IMR-90 (cell line): ENCODE measurements at regions not wholly inside any gene's neighbourhood (a gene's known extent, or its start where the extent isn't known, plus 50 kb on each side); places are given as distances from the start of the nearest gene placed in this dataset.

Source experiments
- ATAC-seq: fragments of 200-7000 bp; cut with Tn5 transposase; 2 replicates; pipeline ENCODE4 v1.9.1; 2020; ENCODE audit warnings: low read depth, mild to moderate bottlenecking, moderate library complexity
- BruUV-seq: library from RNA; stranded (reverse); fragments of 400-500 nt; replicated peaks from 2 replicates; lab custom pipeline; 2021; lab: Mats Ljungman, UMichigan
- CTCF ChIA-PET: fragments of 300-600 bp; formaldehyde crosslinking; extraction: SDS; loops from one replicate; lab custom pipeline; 2021; ENCODE audit warnings: antibody characterized with exemption; lab: Yijun Ruan, JAX
- POLR2A ChIA-PET: fragments of 300-600 bp; sonication (Branson Sonifier 250); formaldehyde crosslinking; loops from one replicate; lab custom pipeline; 2022; ENCODE audit warnings: antibody characterized with exemption; ENCODE audit not compliant: unreplicated experiment; lab: Charles Lee
- DNase-seq: peaks from one replicate; pipeline ENCODE4 v3.0.0; 2013
- H2AFZ ChIP-seq: replicated peaks from 2 replicates; pipeline ENCODE3; 2013; ENCODE audit warnings: low read length, mild to moderate bottlenecking; ENCODE audit not compliant: poor library complexity
- H2AK5ac ChIP-seq: 2 replicates; pipeline ENCODE4 v1.6.1; 2013; ENCODE audit warnings: low read depth, low read length, inconsistent platforms
- H2AK9ac ChIP-seq: replicated peaks from 2 replicates; pipeline ENCODE3; 2013; ENCODE audit warnings: mild to moderate bottlenecking, low read depth, low read length, moderate library complexity; ENCODE audit not compliant: poor library complexity
- H2BK120ac ChIP-seq: 2 replicates; pipeline ENCODE4 v1.6.1; 2013; ENCODE audit warnings: low read depth, low read length, inconsistent platforms
- H2BK15ac ChIP-seq: 3 replicates; pipeline ENCODE4 v1.6.1; 2013; ENCODE audit warnings: low read depth, low read length, inconsistent platforms
- H2BK20ac ChIP-seq: 2 replicates; pipeline ENCODE4 v1.6.1; 2013; ENCODE audit warnings: low read depth, mild to moderate bottlenecking, inconsistent platforms, low read length, moderate library complexity
- H2BK5ac ChIP-seq: 2 replicates; pipeline ENCODE4 v1.6.1; 2013; ENCODE audit warnings: mild to moderate bottlenecking, low read depth, low read length, inconsistent platforms; ENCODE audit not compliant: poor library complexity, severe bottlenecking
- H3K14ac ChIP-seq: replicated peaks from 2 replicates; pipeline ENCODE4 v1.6.1; 2013; ENCODE audit warnings: low read depth, low read length, inconsistent platforms
- H3K18ac ChIP-seq: 2 replicates; pipeline ENCODE4 v1.6.1; 2013; ENCODE audit warnings: low read depth, low read length, control low read depth
- H3K23ac ChIP-seq: 2 replicates; pipeline ENCODE4 v1.6.1; 2013; ENCODE audit warnings: low read depth, low read length, inconsistent platforms
- H3K27ac ChIP-seq: 2 replicates; pipeline ENCODE4 v1.5.1; 2013; ENCODE audit warnings: mild to moderate bottlenecking, control low read depth, low read length; ENCODE audit not compliant: insufficient read depth
- H3K27me3 ChIP-seq: 2 replicates; pipeline ENCODE4 v1.6.1; 2013; ENCODE audit warnings: low read length; ENCODE audit not compliant: control insufficient read depth, insufficient read depth
- H3K36me3 ChIP-seq: 2 replicates; pipeline ENCODE4 v1.6.1; 2013; ENCODE audit warnings: low read length, mixed read lengths; ENCODE audit not compliant: control insufficient read depth, insufficient read depth
- H3K4ac ChIP-seq: 2 replicates; pipeline ENCODE4 v1.6.1; 2013; ENCODE audit warnings: low read depth, low read length, inconsistent platforms
- H3K4me1 ChIP-seq: 2 replicates; pipeline ENCODE4 v1.6.1; 2013; ENCODE audit warnings: low read length, mixed read lengths; ENCODE audit not compliant: control insufficient read depth, insufficient read depth
- H3K4me2 ChIP-seq: 2 replicates; pipeline ENCODE4 v1.6.1; 2013; ENCODE audit warnings: low read depth, mild to moderate bottlenecking, control low read depth, low read length, moderate library complexity
- H3K4me3 ChIP-seq: 2 replicates; pipeline ENCODE4 v1.5.1; 2013; ENCODE audit warnings: low read depth, mild to moderate bottlenecking, control low read depth, low read length, moderate library complexity; ENCODE audit not compliant: insufficient read depth
- H3K56ac ChIP-seq: 2 replicates; pipeline ENCODE4 v1.6.1; 2013; ENCODE audit warnings: low read length, inconsistent platforms; ENCODE audit not compliant: insufficient read depth; ENCODE audit errors: extremely low read depth
- H3K79me1 ChIP-seq, 2 experiments: 2 replicates each; pipeline ENCODE4 v1.6.1; 2013; ENCODE audit warnings: low read length in 2 of 2, inconsistent platforms in 1 of 2, low read depth in 1 of 2
- H3K9ac ChIP-seq: 2 replicates; pipeline ENCODE4 v1.6.1; 2013; ENCODE audit warnings: low read depth, low read length, control low read depth
- H3K9me1 ChIP-seq: 2 replicates; pipeline ENCODE4 v1.6.1; 2013; ENCODE audit warnings: low read length, inconsistent platforms; ENCODE audit not compliant: insufficient read depth
- H3K9me3 ChIP-seq: 2 replicates; pipeline ENCODE4 v1.6.1; 2013; ENCODE audit warnings: low read length; ENCODE audit not compliant: control insufficient read depth, insufficient read depth
- H4K20me1 ChIP-seq: 2 replicates; pipeline ENCODE4 v1.6.1; 2013; ENCODE audit warnings: low read length, inconsistent platforms; ENCODE audit not compliant: insufficient read depth
- H4K5ac ChIP-seq: 2 replicates; pipeline ENCODE4 v1.6.1; 2013; ENCODE audit warnings: mild to moderate bottlenecking, low read depth, low read length, control low read depth
- H4K8ac ChIP-seq, 2 experiments: 2 replicates each; pipeline ENCODE4 v1.6.1; 2013; ENCODE audit warnings: low read depth in 2 of 2, low read length in 2 of 2, control low read depth in 1 of 2, inconsistent platforms in 1 of 2
- H4K91ac ChIP-seq: 2 replicates; pipeline ENCODE4 v1.6.1; 2013; ENCODE audit warnings: low read depth, low read length, inconsistent platforms; ENCODE audit not compliant: insufficient read depth
- CEBPB ChIP-seq: IDR thresholded peaks from 2 replicates; pipeline ENCODE4 v1.6.1; 2012; ENCODE audit warnings: low read depth, low read length, improper control_type of control experiment
- FOS ChIP-seq: fragments of 150-350 bp; IDR thresholded peaks from 2 replicates; pipeline ENCODE4 v1.6.1; 2016; ENCODE audit warnings: low read depth, low read length
- NFE2L2 ChIP-seq: fragments of 150-350 bp; IDR thresholded peaks from 2 replicates; pipeline ENCODE4 v1.6.1; 2016; ENCODE audit warnings: low read depth, mild to moderate bottlenecking, low read length
- POLR2A ChIP-seq: IDR thresholded peaks from 2 replicates; pipeline ENCODE4 v1.6.1; 2012; ENCODE audit warnings: mild to moderate bottlenecking, low read depth, low read length
- WGBS, 2 experiments: methylation state at CpG; one replicate each; pipeline versions ENCODE4 v1.1.5 to v1.1.7; 2013; ENCODE audit warnings: missing lambda C conversion rate in 2 of 2; ENCODE audit not compliant: insufficient read length in 1 of 2; ENCODE audit errors: extremely low coverage in 2 of 2; 5-methylcytosine and 5-hydroxymethylcytosine counted together
- dilution Hi-C: fragments of 300-500 bp; cut with HindIII; formaldehyde crosslinking; loops from one replicate; pipeline ENCODE4 v1.14.3; 2018; ENCODE audit warnings: low sequenced_read_pairs; ENCODE audit not compliant: unreplicated experiment
- in situ Hi-C: fragments of 300-500 bp; cut with MboI; formaldehyde crosslinking; loops from 3 replicates; pipeline ENCODE4 v1.14.3; 2019; ENCODE audit warnings: low sequenced_read_pairs, inconsistent platforms, mixed read lengths
- intact Hi-C: fragments of 100-400 bp; cut with micrococcal nuclease; formaldehyde crosslinking; loops from 2 replicates; pipeline ENCODE4 v1.10.0; 2022

DNA sequence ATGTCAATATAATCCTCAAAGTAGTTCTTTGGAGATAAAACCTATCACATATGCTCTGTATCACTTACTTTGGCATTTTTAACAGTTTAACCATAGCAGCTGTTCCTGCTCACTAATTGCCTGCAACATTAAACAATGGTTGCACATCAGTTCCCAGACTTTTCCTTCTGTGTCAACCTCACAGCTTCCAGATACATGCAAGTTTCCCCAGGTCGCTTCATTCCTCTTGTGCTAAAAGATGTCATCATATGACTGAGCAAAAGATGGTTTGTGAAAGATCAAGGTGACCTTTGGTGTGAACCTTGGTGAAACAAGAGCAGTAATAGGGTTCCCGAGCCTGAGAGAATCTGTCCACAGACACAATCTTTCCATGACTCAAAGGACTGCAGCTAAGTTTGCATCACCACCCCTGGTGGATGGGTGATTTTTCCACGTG lies 500.4 kb upstream of the PAPPA start:
- TF ChIP-seq FOS (peak; percentile 78), NFE2L2 (peak; percentile 81), CEBPB (peak; percentile 75; the same call in 1 of the 2 replicates), POLR2A (no peak)
- Histone ChIP-seq H3K14ac (peak overlapping the region; percentile 87), H3K23ac (peak overlapping the region; percentile 57), H3K4me3 (no peak overlapping the region), H3K9me3 (no peaks in the 10 kb centered on the region), H3K9me1 (peaks cover 3% of the 10 kb centered on the region), H4K91ac (peak overlapping the region; percentile 67), H3K4ac (peak overlapping the region; percentile 51), H3K4me1 (peaks cover 12% of the 10 kb centered on the region), H3K9ac (peak overlapping the region; percentile 8; the same call in 1 of the 2 replicates), H3K18ac (peak overlapping the region; percentile 66; the same call in 1 of the 2 replicates), H3K4me2 (peak overlapping the region; percentile 23; the same call in 1 of the 2 replicates), H3K79me1 (no peaks in the 10 kb centered on the region; a peak in 2 of 4 replicates), H2AK9ac (no peak overlapping the region), H3K27me3 (no peaks in the 10 kb centered on the region), H4K8ac (peak overlapping the region; percentile 17 to 73; a peak in 3 of 4 replicates), H3K27ac (peak overlapping the region; percentile 83), H3K36me3 (no peaks in the 10 kb centered on the region), H3K56ac (no peak overlapping the region; the same call in 1 of the 2 replicates), H2AK5ac (no peak overlapping the region), H2BK15ac (peak overlapping the region; percentile 3), H4K20me1 (no peaks in the 10 kb centered on the region), H2BK120ac (peak overlapping the region; percentile 88), H2AFZ (peak overlapping the region; percentile 50), H4K5ac (peak overlapping the region; percentile 28), H2BK20ac (peak overlapping the region; percentile 97), H2BK5ac (peak overlapping the region; percentile 96)
- POLR2A ChIA-PET: no interaction called here
- intact Hi-C loops: loop anchor here (5.0 kb wide), 1 partner anchor 36 kb away; no protein-coding TSS in a partner anchor
- CTCF ChIA-PET: interaction anchor here (0.6 to 0.9 kb wide), 2 partner anchors 54 to 59 kb away, joined by 3 read pairs; no protein-coding TSS in a partner anchor
- dilution Hi-C loops: no loop called here
- in situ Hi-C loops: no loop called here
- ATAC-seq (peak; percentile 31), DNase-seq (peak; percentile 92)
- BruUV-seq: no TSS peak
- WGBS, 2 experiments: no CpG with 5 or more reads among the region's 3 CpGs
